HEK293T (cell line): ENCODE measurements at regions not wholly inside any gene's neighbourhood (a gene's known extent, or its start where the extent isn't known, plus 50 kb on each side); places are given as distances from the start of the nearest gene placed in this dataset.

Experiments used
- CTCF ChIA-PET: fragments of 350-600 bp; formaldehyde crosslinking; extraction: SDS; loops from one replicate; lab custom pipeline; 2021; ENCODE audit warnings: antibody characterized with exemption, inconsistent platforms; lab: Yijun Ruan, JAX
- POLR2A ChIA-PET: fragments of 350-600 bp; formaldehyde crosslinking; extraction: SDS; loops from one replicate; lab custom pipeline; 2020; ENCODE audit warnings: antibody characterized with exemption, inconsistent platforms; lab: Yijun Ruan, JAX
- DNase-seq: peaks from one replicate; pipeline ENCODE4 v3.0.0; 2012; ENCODE audit warnings: mixed read lengths; ENCODE audit errors: extremely low spot score
- ARNT ChIP-seq: fragments of 450-650 bp; IDR thresholded peaks from 2 replicates; pipeline ENCODE4 v1.6.1; 2017; ENCODE audit warnings: mild to moderate bottlenecking
- BHLHE40 ChIP-seq: fragments of 450-650 bp; IDR thresholded peaks from 2 replicates; pipeline ENCODE4 v1.6.1; 2016; ENCODE audit warnings: mild to moderate bottlenecking, moderate library complexity, borderline replicate concordance
- CTBP1 ChIP-seq: fragments of 450-650 bp; IDR thresholded peaks from 2 replicates; pipeline ENCODE4 v1.6.1; 2016; ENCODE audit warnings: borderline replicate concordance
- ELF4 ChIP-seq: fragments of 450-650 bp; IDR thresholded peaks from 2 replicates; pipeline ENCODE4 v1.6.1; 2017; ENCODE audit warnings: antibody characterized with exemption
- FOXA1 ChIP-seq: fragments of 450-650 bp; IDR thresholded peaks from 2 replicates; pipeline ENCODE4 v1.6.1; 2016; ENCODE audit warnings: mild to moderate bottlenecking
- FOXK2 ChIP-seq: fragments of 450-650 bp; IDR thresholded peaks from 2 replicates; pipeline ENCODE4 v1.6.1; 2016; ENCODE audit warnings: mild to moderate bottlenecking
- FOXM1 ChIP-seq: fragments of 450-650 bp; IDR thresholded peaks from 2 replicates; pipeline ENCODE4 v1.6.1; 2017; ENCODE audit warnings: mild to moderate bottlenecking, borderline replicate concordance
- HDGF ChIP-seq: fragments of 450-650 bp; IDR thresholded peaks from 2 replicates; pipeline ENCODE4 v1.6.1; 2017; ENCODE audit warnings: antibody characterized with exemption, borderline replicate concordance
- L3MBTL2 ChIP-seq: fragments of 450-650 bp; conservative IDR thresholded peaks from 2 replicates; pipeline ENCODE4 v1.6.1; 2016; ENCODE audit warnings: mild to moderate bottlenecking
- LEF1 ChIP-seq: fragments of 450-650 bp; IDR thresholded peaks from 2 replicates; pipeline ENCODE4 v1.6.1; 2017; ENCODE audit warnings: mild to moderate bottlenecking, borderline replicate concordance
- NFRKB ChIP-seq: fragments of 450-650 bp; IDR thresholded peaks from 2 replicates; pipeline ENCODE4 v1.6.1; 2016; ENCODE audit warnings: mild to moderate bottlenecking, moderate library complexity
- PKNOX1 ChIP-seq: fragments of 450-650 bp; IDR thresholded peaks from 2 replicates; pipeline ENCODE4 v1.6.1; 2016
- SP1 ChIP-seq: fragments of 450-650 bp; IDR thresholded peaks from 2 replicates; pipeline ENCODE4 v1.6.1; 2017
- SUZ12 ChIP-seq: fragments of 450-650 bp; IDR thresholded peaks from 2 replicates; pipeline ENCODE4 v1.6.1; 2016; ENCODE audit warnings: mild to moderate bottlenecking
- TARDBP ChIP-seq: fragments of 450-650 bp; IDR thresholded peaks from 2 replicates; pipeline ENCODE4 v1.6.1; 2016
- ZNF384 ChIP-seq: fragments of 450-650 bp; IDR thresholded peaks from 2 replicates; pipeline ENCODE4 v1.6.1; 2016

- CTCF ChIA-PET: no interaction called here
- POLR2A ChIA-PET: no interaction called here
Observed at GRCh38 chr2:60648191-60648590, 94.7 kb upstream of the BCL11A start.

GRCh38 chr2:60649721-60650120, 96.3 kb upstream of the BCL11A start:
- ChIA-PET POLR2A (no interaction called here), CTCF (no interaction called here)
- DNase-seq: no peak
- no peak for TF ChIP-seq LEF1

More at GRCh38 chr2:60648191-60648590, 94.7 kb upstream of the BCL11A start:
- TF ChIP-seq FOXM1: no peak
- TF ChIP-seq ARNT: no peak
- no peak for DNase-seq

GRCh38 chr2:60652832-60653340, 99.4 kb upstream of the BCL11A start:
- ChIA-PET POLR2A (no interaction called here), CTCF (interaction anchor here (1.0 to 1.3 kb wide), 2 partner anchors 9 to 10 kb away, joined by 3 to 4 read pairs; no protein-coding TSS in a partner anchor)
- no peak for TF ChIP-seq PKNOX1
- no peak for TF ChIP-seq LEF1
- no peak for TF ChIP-seq FOXA1
- no peak for TF ChIP-seq TARDBP
- no peak for TF ChIP-seq NFRKB
- TF ChIP-seq BHLHE40: no peak
- no peak for TF ChIP-seq SUZ12
- no peak for TF ChIP-seq SP1
- no peak for TF ChIP-seq ELF4
- no peak for TF ChIP-seq FOXM1
- TF ChIP-seq CTBP1: no peak
- no peak for TF ChIP-seq ARNT
- TF ChIP-seq HDGF: no peak
- no peak for TF ChIP-seq L3MBTL2
- TF ChIP-seq FOXK2: no peak
- no peak for TF ChIP-seq ZNF384
- DNase-seq: peak; percentile 21

- no peak for DNase-seq
- TF ChIP-seq ARNT: no peak
- no peak for TF ChIP-seq BHLHE40
- no peak for TF ChIP-seq SUZ12
- TF ChIP-seq L3MBTL2: no peak
- CTCF ChIA-PET: interaction anchor here (0.7 to 2.8 kb wide), 3 partner anchors 15 to 1088 kb away, joined by 4 to 10 read pairs (median 5); no protein-coding TSS in a partner anchor
- POLR2A ChIA-PET: no interaction called here
Observed at GRCh38 chr2:60657673-60658072, 98.4 kb upstream of the PAPOLG start.

GRCh38 chr2:60659026-60659425, 97.0 kb upstream of the PAPOLG start:
- DNase-seq: no peak
- TF ChIP-seq FOXA1: no peak
- no peak for TF ChIP-seq PKNOX1
- no peak for TF ChIP-seq LEF1
- no peak for TF ChIP-seq ELF4
- TF ChIP-seq NFRKB: no peak
- POLR2A ChIA-PET: no interaction called here
- CTCF ChIA-PET: interaction anchor here (2.8 kb wide), 1 partner anchor 16 kb away, joined by 10 read pairs; no protein-coding TSS in a partner anchor

- POLR2A ChIA-PET: no interaction called here
- no peak for DNase-seq
- TF ChIP-seq NFRKB (no peak), FOXM1 (no peak), HDGF (no peak), TARDBP (no peak), CTBP1 (no peak), PKNOX1 (no peak), SP1 (no peak), ARNT (no peak), FOXK2 (no peak), LEF1 (no peak), FOXA1 (no peak), L3MBTL2 (no peak), BHLHE40 (no peak), ZNF384 (no peak), ELF4 (no peak), SUZ12 (no peak)
- CTCF ChIA-PET: no interaction called here
Observed at GRCh38 chr2:60661073-60661738, 94.9 kb upstream of the PAPOLG start.

- CTCF ChIA-PET: interaction anchor here (0.9 kb wide), 1 partner anchor 20 kb away, joined by 3 read pairs; no protein-coding TSS in a partner anchor
- DNase-seq: no peak
- POLR2A ChIA-PET: no interaction called here
- no peak for TF ChIP-seq ELF4
- TF ChIP-seq HDGF: no peak
- TF ChIP-seq FOXA1: no peak
- no peak for TF ChIP-seq ARNT
- TF ChIP-seq BHLHE40: no peak
- TF ChIP-seq CTBP1: no peak
- TF ChIP-seq TARDBP: no peak
- TF ChIP-seq SUZ12: no peak
- no peak for TF ChIP-seq FOXK2
- no peak for TF ChIP-seq LEF1
- no peak for TF ChIP-seq FOXM1
Observed at GRCh38 chr2:60662781-60663180, 93.3 kb upstream of the PAPOLG start.
